AG04449 (cell line): ENCODE measurements at regions not wholly inside any gene's neighbourhood (a gene's known extent, or its start where the extent isn't known, plus 50 kb on each side); places are given as distances from the start of the nearest gene placed in this dataset.

Experiments used
- CTCF ChIA-PET: fragments of 350-600 bp; formaldehyde crosslinking; extraction: SDS; loops from one replicate; lab custom pipeline; 2021; ENCODE audit warnings: antibody characterized with exemption; lab: Yijun Ruan, JAX
- POLR2A ChIA-PET: fragments of 400-600, 350-600 bp; formaldehyde crosslinking; extraction: SDS; loops from one replicate; lab custom pipeline; 2020; ENCODE audit warnings: antibody characterized with exemption, inconsistent platforms; lab: Yijun Ruan, JAX
- DNase-seq: peaks from one replicate; pipeline ENCODE4 v3.0.0-alpha.2; 2010; ENCODE audit warnings: low read depth, low spot score
- H3K4me3 ChIP-seq: 2 replicates; pipeline ENCODE4 v1.5.1; 2011; ENCODE audit warnings: low read depth, mild to moderate bottlenecking, control low read depth, low read length
- TF ChIP-seq, protein P1 (sequence below): IDR thresholded peaks from one replicate; pipeline ENCODE4 v1.5.1; 2011; ENCODE audit warnings: mild to moderate bottlenecking, moderate library complexity, low read length, control low read depth, inconsistent platforms; ENCODE audit not compliant: insufficient read depth; ENCODE audit errors: missing control alignments

DNA sequence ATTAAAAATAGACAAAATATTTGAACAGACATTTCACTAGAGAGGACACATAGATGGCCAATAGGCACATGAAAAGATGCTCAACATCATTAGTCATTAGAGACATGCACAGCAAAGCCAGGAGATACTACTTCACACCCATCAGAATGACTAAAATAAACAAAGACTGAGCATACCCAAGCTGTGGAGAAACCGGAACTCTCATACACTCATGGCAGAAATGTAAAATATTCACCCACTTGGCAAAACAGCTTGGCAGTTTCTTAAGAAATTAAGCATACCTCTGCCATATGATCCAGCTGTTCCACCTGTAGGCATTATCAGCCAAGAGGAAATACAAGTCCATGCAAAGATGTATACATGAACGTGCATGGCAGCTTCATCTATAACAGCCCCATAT lies 213.4 kb downstream of the TSHZ3 start:
- TF ChIP-seq, protein P1, sequence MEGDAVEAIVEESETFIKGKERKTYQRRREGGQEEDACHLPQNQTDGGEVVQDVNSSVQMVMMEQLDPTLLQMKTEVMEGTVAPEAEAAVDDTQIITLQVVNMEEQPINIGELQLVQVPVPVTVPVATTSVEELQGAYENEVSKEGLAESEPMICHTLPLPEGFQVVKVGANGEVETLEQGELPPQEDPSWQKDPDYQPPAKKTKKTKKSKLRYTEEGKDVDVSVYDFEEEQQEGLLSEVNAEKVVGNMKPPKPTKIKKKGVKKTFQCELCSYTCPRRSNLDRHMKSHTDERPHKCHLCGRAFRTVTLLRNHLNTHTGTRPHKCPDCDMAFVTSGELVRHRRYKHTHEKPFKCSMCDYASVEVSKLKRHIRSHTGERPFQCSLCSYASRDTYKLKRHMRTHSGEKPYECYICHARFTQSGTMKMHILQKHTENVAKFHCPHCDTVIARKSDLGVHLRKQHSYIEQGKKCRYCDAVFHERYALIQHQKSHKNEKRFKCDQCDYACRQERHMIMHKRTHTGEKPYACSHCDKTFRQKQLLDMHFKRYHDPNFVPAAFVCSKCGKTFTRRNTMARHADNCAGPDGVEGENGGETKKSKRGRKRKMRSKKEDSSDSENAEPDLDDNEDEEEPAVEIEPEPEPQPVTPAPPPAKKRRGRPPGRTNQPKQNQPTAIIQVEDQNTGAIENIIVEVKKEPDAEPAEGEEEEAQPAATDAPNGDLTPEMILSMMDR: no peak
- CTCF ChIA-PET: interaction anchor here (0.9 to 3.4 kb wide), 2 partner anchors 9 to 11 kb away, joined by 3 to 11 read pairs; no protein-coding TSS in a partner anchor
- POLR2A ChIA-PET: interaction anchor here (0.7 to 1.4 kb wide), 3 partner anchors 8 to 13 kb away, joined by 3 to 5 read pairs (median 4); no protein-coding TSS in a partner anchor
- H3K4me3 ChIP-seq: no peak overlapping the region
- DNase-seq: no peak

DNA sequence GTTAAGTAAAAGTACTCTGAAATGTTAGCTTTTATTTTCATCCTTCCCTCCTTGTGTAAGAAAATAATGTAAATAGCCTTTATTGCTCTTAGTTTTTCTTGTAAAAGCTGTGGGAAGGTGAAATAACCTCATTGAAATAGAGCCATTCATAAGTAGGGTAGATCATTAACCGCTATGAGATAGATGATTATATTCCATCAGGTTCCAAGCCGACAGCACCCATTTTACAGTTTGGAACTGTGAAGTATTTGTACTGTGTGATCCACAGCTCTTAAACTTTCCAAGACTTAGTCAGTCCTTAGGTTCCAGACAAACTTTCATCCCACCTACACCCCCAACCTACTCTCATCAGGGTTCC lies 216.5 kb downstream of the TSHZ3 start:
- no peak for DNase-seq
- TF ChIP-seq, protein P1: no peak
- CTCF ChIA-PET: interaction anchor here (1.0 to 1.7 kb wide), 2 partner anchors 13 to 78 kb away, joined by 3 to 5 read pairs; no protein-coding TSS in a partner anchor
- H3K4me3 ChIP-seq: no peak overlapping the region
- POLR2A ChIA-PET: no interaction called here

DNA sequence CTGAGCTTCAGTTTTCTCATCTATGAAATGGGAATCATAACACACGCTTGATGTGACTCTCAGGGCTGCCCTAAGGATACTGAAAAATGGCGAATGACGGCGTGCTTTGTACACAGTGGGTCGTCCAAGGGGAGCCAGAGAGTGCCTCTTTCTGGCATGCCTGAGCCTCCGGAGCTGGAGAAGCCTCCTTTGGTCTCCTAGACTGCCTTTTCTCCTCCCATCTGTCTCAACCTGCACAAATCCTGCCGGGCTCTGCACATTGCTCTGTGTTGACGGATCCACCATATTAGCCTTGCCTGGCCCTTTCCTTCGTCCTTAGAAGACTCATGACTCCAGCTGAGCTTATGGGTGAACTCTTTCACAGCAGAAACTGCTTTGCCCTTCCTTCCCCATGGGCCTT lies 220.9 kb downstream of the TSHZ3 start:
- DNase-seq: no peak
- POLR2A ChIA-PET: interaction anchor here (0.9 to 1.8 kb wide), 3 partner anchors 8 to 218 kb away, joined by 3 to 8 read pairs (median 4); no protein-coding TSS in a partner anchor
- CTCF ChIA-PET: interaction anchor here (1.1 to 1.8 kb wide), 2 partner anchors 74 to 210 kb away, joined by 4 to 5 read pairs; no protein-coding TSS in a partner anchor

DNA sequence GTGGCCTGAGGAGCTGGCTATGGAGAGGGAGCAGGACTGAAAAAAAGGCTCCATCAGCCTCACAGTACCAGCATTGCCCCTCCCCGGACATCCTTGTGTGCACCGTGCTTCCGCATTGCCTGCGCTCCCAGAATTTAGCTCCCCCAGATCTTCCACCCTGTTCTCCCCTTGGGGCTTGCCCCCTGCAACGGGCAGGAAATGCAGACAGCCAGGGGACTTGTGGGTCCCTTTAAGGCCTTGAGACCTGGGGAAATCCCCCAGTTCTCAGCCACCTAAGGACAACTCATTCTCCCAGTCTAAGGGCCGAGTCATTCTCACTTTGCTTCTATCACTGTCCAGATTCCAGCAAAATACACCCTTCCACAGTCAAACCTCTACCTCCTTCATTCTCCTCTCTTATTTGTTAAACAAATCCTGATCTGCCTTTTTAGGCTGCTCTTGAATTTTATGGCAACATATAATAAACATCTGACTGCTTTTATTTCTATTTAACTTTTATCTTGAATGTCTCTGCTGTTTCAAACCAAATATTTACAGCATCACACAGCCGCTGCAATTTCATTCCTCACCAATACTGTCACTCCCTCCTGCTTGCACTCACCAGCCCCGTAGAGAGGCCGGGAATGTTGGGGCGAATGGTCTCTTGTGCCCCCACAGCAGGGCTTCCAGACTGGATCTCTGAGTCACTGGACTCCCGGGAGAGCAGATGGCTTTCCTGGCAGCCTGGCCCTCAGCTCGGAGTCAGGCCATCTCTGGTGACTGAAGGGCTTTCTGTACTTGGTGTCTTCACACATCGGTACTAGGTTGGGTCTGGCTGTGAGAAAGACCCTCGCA lies 221.9 kb downstream of the TSHZ3 start:
- H3K4me3 ChIP-seq: no peak overlapping the region; the same call in 1 of the 2 replicates
- TF ChIP-seq, protein P1: no peak
- DNase-seq: peak; percentile 95
- ChIA-PET POLR2A (interaction anchor here (0.9 to 1.8 kb wide), 5 partner anchors 8 to 219 kb away, joined by 3 to 8 read pairs (median 3); no protein-coding TSS in a partner anchor), CTCF (interaction anchor here (1.3 kb wide), 1 partner anchor 14 kb away, joined by 3 read pairs; no protein-coding TSS in a partner anchor)

More for the DNA sequence above, 220.9 kb downstream of the TSHZ3 start:
- TF ChIP-seq, protein P1: no peak
- no peak overlapping the region for H3K4me3 ChIP-seq

DNA sequence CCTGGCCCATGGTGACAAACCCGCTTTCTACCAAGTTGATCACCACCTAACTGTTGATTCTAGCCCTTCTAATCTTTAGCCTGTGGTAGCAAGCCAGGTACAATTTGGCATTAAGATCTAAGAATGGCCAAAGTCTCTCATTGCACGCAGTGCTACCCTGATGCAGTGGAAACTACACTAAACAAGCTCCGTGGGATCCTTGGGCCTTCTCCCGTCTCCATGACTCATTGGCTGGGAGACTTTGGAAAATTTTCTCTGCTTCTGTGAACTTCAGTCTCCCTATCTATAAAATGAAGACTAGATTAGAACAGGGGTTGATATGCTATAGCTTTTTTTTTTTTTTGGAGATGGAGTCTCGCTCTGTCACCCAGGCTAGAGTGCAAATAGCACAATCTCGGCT lies 223.0 kb downstream of the TSHZ3 start:
- CTCF ChIA-PET: interaction anchor here (0.7 to 1.3 kb wide), 2 partner anchors 15 to 220 kb away, joined by 3 read pairs; no protein-coding TSS in a partner anchor
- DNase-seq: no peak
- H3K4me3 ChIP-seq: no peak overlapping the region
- TF ChIP-seq, protein P1: no peak
- POLR2A ChIA-PET: interaction anchor here (0.9 to 1.8 kb wide), 2 partner anchors 9 to 14 kb away, joined by 3 to 8 read pairs; no protein-coding TSS in a partner anchor

DNA sequence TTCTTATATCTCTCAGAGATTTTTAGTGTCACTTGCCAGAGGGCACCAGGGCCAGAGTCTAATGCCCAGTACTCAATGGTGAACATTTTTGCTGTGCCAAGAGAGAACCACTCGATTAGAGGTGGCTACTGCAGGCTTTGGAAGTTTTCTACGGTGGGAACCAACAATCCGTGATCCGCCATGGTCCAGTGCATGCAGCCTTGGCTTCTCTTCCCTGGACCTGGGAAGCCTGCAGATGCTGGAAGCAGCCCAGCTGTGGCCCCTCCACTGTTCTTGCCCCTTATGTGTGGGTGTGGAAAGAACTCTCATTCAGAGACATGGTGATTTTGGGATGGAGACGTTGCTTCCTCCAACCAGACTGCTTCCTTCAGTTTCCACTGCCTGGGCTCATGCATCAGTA lies 224.2 kb downstream of the TSHZ3 start:
- H3K4me3 ChIP-seq: no peak overlapping the region
- POLR2A ChIA-PET: no interaction called here
- CTCF ChIA-PET: interaction anchor here (2.6 kb wide), 1 partner anchor 11 kb away, joined by 11 read pairs; no protein-coding TSS in a partner anchor
- no peak for DNase-seq
- TF ChIP-seq, protein P1: no peak
